RPMI8226 (cell line): ENCODE measurements at regions not wholly inside any gene's neighbourhood (a gene's known extent, or its start where the extent isn't known, plus 50 kb on each side); places are given as distances from the start of the nearest gene placed in this dataset.

ENCODE experiments used
- DNase-seq: peaks from one replicate; pipeline ENCODE4 v3.0.0-alpha.2; 2015

DNA sequence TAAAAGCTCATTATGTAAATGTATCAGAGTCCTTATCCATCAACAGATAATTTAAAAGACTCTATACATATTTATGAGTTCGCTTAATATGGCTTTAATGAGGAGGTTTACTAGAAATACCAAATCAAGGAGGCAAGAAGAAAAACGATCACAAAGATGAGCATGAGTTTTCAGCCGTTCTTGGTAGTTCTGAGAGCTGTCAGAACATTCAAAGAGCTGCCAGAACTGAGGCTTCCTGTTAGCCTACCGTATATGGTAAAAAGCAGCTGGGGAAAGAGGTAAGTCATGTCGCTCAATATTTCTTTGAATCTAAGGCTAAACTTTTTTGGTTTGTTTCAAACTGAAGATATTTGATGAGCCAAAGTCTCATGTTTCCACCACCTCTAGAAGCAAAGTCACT is 115.3 kb upstream of the PLXNC1 start:
- no peak for DNase-seq

DNA sequence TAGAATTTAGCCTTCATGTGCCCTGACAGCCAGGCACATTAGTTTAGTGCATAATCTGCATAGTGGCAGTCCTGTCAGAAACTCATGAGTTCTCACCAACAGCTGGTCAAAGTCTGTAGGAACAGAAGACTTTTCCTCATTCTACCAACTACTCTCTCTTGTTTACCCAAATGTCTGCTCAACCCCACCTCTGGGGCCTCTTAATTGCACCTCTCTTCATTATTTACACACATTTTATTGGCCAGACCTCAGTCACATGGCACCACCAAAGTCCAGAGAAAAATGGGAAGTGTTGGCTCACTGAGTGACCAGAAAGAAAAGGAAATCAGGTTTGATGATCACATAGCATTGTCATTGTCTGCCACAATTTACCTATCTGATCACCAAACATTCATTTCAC is 114.6 kb upstream of the PLXNC1 start:
- no peak for DNase-seq

DNA sequence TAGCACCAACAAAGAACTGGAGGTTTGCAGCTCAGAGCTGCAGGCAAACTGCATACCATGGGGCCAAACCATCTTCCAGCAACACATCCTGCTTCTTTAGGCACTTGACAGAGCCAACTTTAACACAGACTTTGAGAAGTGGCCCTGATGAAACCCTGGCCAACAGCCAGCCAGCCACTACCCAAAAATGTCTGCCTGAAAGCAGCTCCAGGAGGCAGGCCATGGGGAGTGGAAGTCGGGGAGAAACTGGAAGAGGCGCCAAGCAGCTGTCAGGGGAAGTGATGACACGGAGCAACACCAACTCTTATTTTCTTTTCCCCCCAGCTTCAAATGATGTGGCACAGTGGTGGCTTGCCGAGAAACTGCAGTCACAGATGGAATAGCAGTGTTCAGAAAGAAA is 110.9 kb upstream of the PLXNC1 start:
- no peak for DNase-seq

DNA sequence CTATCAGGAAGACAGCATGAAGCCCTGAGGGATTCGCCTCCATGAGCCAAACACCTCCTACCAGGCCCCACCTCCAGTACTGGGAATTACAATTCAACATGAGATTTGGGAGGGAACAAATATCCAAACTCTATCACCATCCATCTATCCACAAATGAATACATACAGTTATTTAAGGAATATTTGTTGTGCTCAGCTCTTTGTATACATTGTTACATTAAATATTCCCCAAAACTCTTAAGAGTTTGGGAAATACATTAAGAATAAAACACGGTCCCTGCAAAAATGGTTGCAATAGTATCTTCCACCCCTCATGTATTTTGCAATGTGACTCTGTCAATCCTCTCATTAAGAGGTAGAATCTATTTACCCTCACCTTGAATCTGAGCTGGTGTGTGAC is 109.8 kb upstream of the PLXNC1 start:
- no peak for DNase-seq

DNA sequence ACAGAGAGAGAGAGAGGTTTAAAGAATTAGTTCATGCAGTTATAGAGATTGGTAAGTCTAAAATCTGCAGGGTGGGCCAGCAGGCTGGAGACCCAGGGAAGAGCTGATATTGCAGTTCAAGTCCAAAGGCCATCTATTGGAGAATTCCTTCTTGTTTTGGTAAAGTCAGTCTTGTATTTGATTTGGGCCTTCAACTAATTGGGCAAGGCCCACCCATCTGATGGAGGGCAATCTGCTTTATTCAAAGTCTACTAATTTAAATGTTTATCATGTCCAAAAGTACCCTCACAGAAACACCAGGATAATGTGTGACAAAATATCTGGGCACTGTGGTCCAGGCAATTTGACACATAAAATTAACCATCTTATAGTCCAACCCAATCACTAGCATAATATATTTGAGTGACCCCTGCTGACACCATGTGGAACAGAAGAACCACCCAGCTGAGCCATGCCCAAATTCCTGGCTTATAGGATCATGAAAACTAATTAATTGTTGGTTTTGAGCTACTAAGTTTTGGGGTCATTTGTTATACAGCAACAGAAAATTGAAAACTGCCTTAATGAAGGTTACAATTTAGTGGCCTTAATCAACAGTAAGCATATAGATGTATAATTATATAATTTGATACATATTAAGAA is 109.1 kb upstream of the PLXNC1 start:
- no peak for DNase-seq

DNA sequence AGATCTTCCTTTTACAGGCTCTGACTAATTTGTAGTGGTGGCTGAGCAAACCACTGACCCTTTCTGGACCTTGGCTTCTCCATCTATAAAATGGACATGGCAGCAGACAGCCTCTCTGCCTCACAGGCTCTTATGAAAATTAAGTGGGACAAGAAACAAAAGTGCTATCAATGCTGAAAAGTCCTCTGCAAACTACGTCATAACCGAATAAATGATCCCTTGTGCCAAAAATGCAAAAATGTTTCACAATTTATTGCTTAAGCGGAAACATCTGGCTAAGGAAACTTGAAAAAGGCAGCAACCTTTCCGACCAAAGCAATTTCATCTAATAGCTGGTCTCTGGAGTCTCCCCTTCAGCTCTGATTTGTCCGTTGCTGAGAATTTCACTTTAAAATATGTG is 108.5 kb upstream of the PLXNC1 start:
- DNase-seq, result peak; percentile 36

DNA sequence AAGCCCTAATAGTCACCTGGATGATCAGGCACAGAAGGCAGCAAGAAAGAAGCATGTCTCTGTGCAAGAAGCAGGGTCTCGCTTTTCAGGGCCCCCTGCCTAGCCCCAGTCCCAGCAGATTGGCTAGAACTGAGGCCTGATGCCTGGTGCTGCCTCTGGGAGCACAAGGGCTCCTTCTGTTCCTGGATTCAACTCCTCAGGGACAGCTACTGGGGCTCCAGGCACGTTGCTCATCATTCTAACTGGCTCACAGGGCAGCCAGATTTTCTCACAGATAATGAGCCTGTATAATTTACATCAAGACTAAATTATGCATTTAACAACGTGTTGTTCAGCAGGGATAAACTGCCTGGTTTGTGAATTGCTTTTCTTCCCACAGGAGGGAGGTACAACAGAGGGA is 106.5 kb upstream of the PLXNC1 start:
- no peak for DNase-seq

DNA sequence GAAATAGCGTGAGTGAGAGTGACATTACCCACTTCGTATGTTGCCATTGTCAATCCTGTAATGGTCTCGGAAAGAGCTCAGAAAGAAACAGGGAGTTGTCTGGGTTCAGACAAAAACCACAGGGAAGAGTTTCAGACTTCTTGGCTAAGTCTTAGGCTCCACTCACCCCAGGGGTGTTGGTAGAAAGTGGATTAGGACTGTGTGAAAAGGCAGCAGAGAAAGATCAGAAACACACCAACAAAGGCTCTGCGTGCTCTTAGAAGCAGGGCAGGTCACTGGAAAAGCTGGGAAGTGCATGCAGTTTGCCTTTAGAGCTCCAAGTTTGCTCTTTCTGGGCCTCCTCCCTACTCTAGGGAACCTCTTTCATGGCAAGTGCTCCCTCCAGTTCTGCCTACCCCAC is 106.1 kb upstream of the PLXNC1 start:
- DNase-seq, result no peak

DNA sequence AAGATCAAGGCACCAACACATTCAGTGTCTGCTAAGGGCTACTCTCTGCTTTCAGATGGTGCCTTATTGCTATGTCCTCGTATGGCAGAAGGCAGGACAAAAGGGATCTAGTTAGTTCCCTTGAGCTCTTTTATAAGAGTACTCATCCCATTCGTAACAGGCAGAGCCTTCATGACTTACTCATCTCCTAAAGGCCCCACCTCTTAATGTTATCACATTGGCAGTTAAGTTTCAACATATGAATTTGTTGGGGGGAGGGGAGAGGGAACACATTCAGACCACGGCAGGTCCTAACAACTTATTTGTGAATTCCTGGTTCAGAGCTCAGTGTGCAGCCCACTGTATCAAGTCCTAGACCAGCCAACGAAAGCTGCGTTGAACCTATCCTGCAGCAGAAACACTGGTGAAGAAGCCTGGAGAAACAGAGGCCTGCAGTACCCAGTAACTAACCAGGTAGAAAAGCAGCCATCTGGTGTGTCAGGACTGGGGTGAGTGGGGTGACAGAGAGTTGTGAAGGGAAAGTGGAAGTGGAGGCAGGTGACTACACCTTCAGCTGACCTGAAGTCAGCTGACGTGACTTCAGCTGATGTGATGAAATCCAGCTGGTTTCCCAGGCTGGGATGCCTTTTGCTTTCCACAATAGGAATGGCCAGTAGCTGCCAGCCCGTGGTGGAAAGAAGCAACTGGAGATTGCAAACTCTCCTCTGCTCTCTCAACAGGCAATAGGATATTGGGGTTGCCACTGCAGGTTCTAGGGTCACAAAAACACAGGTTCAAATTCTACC is 101.6 kb upstream of the PLXNC1 start:
- DNase-seq, result no peak

DNA sequence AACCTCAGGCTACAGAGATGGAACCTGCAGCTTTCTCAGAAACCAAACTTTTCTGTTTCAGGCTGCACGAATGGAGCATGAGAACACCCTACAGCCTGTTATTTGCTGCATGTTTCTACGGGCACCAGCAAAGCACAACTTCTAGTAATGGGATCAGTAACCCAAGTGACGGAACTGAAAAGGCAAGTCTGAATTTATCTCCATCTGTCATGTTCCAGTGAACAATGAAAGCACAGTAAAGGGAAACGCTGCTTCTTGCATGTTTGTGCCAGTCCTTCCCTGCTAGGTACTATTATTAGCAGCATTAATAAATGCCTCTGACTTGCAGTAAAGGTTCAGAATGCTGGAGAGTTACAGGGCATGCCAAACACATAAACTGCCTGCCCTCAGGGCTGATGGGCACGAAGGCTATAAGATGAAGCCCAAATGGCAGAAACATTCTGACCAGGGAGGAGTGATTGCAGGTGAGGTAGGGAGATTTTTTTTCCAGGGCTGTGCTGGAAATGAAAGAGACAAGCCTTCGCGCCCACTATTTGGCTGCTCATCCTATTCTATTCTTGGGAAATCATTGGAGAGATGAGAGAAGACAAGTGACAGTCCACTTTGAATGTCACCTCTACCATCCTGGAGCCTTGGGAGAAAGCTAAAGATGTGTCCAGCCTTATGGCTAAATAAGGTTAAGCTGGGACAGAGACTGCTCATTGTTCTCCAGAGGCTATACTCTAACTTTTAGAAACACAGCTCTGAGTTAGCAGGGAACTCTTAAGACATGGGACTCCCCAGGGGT is 100.4 kb upstream of the PLXNC1 start:
- no peak for DNase-seq

DNA sequence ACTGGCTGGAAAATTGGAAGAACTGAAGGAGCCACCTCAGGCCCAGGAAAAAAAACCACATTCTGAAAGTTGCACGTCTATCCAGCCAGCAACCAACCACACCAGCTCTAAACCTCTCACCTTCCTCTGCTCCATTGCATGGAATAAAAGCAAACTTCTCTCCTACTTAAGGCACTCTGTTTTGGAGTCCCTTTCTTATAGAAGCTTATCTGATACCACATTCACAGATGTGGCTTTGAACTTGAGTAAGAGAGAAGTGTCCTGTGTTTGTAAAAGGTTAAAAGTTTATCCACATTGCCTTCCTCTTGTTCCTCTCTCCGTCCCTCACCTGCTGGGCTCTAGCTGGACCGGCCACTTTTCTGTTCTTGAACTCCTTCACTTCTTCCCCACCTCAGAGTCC is 99.6 kb upstream of the PLXNC1 start:
- no peak for DNase-seq

DNA sequence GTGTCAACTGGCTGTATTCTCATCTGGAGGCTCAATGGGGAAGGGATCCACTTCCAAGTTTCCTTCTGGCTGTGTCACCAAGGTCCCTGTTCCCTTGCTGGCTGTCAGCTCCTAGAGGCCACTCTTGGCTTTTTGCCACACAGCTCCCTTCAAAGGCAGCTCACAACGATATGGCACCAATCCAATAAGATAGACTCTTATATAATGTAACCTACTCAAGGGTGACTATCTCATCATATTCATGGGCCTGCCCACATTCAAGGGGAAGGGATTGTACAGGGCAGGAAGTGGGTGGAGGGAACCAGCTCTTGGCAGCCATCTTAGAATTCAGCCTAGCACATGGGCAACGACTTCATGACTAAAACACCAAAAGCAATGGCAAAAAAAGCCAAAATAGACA is 98.7 kb upstream of the PLXNC1 start:
- DNase-seq, result no peak

DNA sequence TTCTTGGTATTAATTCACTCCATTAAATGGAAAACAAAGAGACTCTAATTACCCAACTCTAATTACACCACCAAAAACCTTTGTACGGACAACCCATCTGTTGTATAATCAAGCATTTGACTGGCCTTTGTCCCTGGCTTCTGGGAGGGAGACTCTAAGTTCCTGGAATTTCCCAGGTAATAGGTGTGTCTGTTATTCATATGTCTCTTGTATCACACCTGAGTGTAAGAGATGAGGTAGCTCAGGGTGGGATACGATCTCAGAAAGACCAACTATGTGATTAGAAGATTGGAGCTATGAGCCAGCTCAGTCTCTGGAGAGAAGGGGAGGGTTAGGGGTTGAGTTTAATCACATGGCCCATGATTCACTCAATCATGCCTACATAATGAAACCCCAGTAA is 94.7 kb upstream of the PLXNC1 start:
- no peak for DNase-seq

DNA sequence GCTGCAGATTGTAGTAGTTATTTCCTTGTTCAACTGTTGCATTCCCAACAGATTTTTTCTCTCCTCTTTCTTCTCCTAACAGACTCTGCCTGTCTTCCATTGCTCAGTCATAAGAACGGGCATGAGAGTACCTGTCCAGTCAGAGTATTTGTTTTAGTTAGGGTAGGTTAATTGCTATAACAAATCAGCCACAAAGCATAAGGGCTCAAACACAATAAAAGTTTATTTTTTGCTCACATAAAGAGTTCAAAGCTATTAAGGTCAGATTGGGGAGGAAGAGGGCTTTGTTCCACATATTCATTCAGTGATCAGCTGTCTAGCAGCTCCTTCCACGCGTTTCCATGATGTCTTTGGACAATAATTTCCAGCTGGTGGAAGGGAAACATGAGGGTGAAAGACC is 92.8 kb upstream of the PLXNC1 start:
- DNase-seq, result no peak

DNA sequence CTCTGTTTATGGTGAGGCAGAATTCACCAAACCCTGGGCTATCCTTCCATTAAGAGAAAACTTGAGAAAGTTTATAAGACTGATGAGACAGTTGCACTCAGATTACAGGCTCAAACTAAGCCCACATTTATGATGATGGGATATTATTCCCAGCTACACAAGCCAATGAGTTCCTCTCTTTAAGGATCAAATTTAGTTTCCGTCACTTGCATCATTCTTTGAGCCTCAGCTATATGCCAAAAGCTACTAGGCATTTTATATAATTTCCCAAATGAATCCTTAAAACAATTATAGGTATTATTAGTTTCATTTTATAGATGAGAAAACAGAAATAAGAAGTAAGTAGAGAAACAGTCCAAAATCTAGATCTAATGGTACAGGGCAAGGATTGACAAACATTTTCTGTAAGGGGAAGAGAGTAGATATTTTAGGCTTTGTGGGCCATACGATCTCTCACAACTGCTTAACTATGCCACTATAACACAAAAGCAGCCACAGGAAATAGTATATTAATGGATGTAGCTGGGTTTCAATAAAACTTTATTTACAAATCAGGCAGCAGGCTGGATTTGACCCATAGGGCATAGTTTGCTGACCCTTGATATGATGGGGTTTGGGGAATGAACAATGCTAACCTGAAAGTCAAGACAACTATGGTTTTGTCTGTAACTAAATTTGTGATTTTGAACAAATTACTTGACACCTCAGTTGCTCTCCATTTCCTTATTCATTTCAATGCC is 91.8 kb upstream of the PLXNC1 start:
- DNase-seq, result no peak

DNA sequence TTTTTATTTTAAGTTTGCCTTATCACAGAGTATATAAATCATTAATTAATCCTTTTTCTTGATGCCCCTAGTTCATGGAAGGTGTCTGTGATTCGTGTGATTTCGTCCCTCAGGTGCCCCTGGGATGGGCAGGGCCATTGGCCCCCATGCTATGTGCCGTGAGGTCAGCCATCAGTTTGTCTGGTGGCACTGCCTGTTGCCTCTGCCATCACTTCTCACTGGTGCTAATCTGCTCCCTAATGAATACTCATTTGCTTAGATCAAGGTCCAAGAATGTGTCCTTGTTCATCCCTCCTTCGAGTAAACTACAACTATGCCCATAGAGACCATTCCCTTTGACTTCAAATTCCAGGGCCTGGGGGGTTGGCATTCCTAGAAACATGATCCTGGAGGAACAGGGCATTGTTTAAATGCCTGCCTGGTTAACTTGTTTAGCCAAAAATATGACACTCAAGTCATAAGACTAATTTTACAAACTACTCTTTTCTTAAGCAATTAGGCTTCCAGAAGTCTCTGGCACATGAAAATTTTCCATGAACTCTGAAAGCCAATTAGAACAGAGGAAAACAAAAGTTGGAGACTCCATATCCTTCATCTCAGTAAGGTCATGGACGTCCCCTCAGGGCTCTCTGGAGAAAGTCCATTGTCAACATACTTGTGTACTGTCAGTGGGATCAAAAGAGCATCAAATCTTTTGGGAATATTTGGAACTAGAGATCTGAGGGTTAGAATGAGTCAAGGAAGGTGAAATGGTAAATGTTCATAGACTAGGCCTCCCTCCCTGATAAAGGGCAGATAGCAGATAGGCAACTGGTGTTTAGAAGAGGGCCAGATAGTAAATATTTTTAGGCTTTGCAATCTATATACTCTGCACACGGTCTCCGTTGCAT is 90.9 kb upstream of the PLXNC1 start:
- no peak for DNase-seq

DNA sequence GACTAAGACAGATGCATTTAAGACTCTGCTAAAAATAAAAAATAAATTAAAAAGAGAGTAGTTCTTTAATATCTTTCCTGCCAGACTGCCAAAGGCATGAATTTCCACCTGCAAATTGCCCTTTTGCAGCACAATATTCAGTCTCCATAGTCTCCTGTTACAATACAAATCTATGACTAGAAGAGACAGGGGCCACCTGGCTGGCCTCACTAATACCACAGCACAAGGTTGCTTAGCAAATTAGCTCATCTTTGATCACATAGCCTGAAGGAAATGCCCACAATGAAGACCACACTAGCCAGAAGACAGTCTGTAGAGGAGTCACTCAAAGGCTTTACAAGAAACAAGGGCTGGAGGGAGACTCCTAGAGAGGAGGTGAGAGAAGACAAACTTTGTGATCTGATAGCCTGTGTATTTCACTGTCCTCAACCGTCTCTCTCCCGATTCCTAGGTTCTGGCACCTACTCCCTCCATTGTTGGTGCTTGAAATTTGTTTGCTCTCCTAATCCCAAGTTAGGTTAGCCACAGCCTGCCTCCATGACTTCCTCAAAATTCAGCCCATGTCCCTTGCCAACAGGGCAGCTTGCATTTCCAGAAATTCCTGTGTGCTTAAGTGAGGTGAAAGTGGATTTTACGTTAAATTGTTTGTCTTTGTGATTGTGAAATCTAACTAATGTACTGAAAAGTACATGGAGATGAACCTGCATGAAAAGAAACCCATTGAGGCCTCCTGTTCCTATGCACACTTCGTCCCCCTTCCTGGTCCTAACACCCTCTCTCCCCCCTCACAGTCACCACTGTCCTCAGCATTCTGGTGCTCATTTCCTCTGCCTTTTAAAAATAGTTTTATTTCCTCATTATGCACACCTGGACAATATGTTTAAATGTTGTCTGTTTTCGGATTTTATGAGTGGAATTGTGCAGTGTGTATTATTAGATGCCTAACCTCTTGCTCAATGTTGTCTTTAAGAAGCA is 88.7 kb upstream of the PLXNC1 start:
- DNase-seq, result no peak

DNA sequence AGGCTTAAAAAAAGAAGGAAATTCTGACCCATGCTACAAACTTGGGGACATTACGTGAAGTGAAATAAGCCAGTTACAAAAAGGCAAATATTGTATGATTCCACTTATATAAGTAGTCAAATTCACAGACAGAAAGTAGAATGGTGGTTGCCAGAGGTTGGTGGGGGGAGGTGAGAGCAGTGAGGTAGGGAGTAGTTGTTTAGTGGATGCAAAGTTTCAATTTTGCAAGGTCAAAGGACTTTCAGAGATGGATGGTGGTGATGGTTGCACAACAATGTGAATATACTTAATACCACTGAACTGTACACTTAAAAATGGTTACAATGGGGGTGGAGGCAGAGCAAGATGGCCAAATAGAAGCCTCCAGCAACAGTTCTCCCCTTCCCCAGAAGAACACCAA is 86.2 kb upstream of the PLXNC1 start:
- no peak for DNase-seq

DNA sequence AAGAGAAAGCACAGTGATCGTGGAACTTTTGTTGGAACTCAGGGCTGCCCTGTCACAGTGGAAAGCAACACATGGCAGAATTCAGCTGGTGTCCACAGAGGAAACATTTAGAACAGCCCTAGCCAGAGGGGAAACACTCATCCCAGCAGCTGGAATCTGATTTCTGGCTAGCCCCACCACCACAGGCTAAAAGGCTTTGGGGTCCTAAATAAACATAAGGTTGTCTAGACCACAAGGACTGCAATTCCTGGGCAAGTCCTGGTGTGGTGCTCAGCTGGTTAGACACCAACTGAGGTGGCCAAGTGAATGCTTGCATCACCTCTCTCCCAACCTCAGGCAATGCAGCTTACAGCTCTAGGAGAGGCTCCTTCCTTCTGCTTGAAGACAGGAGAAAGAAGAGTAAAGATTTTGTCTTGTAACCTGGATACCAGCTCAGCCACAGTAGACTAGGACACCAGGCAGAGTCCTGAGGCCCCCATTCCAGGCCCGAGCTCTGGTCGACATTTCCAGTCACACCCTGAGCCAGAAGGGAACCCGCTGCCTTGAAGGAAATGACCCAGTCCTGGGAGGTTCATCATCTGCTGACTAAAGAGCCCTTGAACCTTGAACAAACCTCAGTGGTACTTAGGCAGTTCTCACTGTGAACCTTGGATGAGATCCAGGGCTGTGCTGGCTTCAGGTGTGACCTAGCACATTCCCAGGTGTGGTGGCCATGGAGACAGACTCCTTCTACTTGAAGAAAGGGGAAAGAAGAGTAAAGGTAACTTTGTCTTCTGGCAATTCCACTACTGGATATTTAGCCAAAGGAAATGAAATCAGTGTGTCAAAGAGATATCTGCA is 85.4 kb upstream of the PLXNC1 start:
- no peak for DNase-seq

DNA sequence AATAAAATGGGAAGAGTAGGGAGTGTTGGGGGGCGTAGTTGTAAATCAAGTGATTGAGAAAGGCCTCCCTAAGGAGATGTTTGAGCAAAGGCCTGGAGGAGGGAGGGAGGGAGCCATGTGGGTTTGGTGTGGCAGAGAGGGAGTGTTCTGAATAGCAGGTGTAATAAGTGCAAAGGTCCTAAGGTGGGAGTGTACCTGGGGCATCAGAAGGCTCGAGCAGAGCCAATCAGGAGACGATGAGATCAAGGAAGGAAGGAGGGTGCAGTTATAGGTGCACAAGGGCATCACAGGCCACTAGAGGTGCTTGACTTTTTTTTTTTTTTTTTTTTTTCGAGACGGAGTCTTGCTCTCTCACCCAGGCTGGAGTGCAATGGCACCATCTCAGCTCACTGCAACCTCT is 77.9 kb upstream of the PLXNC1 start:
- DNase-seq, result no peak
